HG03039 (cell line): ENCODE measurements at regions not wholly inside any gene's neighbourhood (a gene's known extent, or its start where the extent isn't known, plus 50 kb on each side); places are given as distances from the start of the nearest gene placed in this dataset.

Experiments
- ATAC-seq: cut with Tn5 transposase; IDR thresholded peaks from one replicate; pipeline ENCODE4 v1.9.1; 2021; ENCODE audit warnings: mild to moderate bottlenecking, moderate library complexity; ENCODE audit not compliant: unreplicated experiment

GRCh38 chr2:143968360-143968759 lies 551.6 kb downstream of the ZEB2 start:
- ATAC-seq, result no peak

- ATAC-seq, result no peak
These were observed 554.3 kb downstream of the ZEB2 start for GRCh38 chr2:143965493-143966164.

GRCh38 chr2:143964891-143965290 lies 555.0 kb downstream of the ZEB2 start:
- ATAC-seq, result no peak

- no peak for ATAC-seq
These were observed 559.7 kb downstream of the ZEB2 start for GRCh38 chr2:143960177-143960576.

- ATAC-seq, result no peak
These were observed 562.6 kb downstream of the ZEB2 start for GRCh38 chr2:143957321-143957720.

GRCh38 chr2:143955401-143956065 lies 564.4 kb downstream of the ZEB2 start:
- no peak for ATAC-seq

- no peak for ATAC-seq
These were observed 565.1 kb downstream of the ZEB2 start for GRCh38 chr2:143954844-143955243.

GRCh38 chr2:143954186-143954585 lies 565.7 kb downstream of the ZEB2 start:
- no peak for ATAC-seq

GRCh38 chr2:143953451-143954030 lies 566.4 kb downstream of the ZEB2 start:
- no peak for ATAC-seq

GRCh38 chr2:143952536-143952935 lies 567.4 kb downstream of the ZEB2 start:
- ATAC-seq, result no peak

GRCh38 chr2:143950704-143951103 lies 569.2 kb downstream of the ZEB2 start:
- ATAC-seq, result no peak

GRCh38 chr2:143949121-143949848 lies 570.6 kb downstream of the ZEB2 start:
- ATAC-seq, result no peak

GRCh38 chr2:143948710-143949109 lies 571.2 kb downstream of the ZEB2 start:
- ATAC-seq, result no peak

GRCh38 chr2:143946436-143947391 lies 573.2 kb downstream of the ZEB2 start:
- ATAC-seq, result no peak

GRCh38 chr2:143942486-143942885 lies 577.4 kb downstream of the ZEB2 start:
- ATAC-seq, result no peak

- ATAC-seq, result no peak
These were observed 579.2 kb downstream of the ZEB2 start for GRCh38 chr2:143940720-143941119.

GRCh38 chr2:143939626-143940330 lies 580.1 kb downstream of the ZEB2 start:
- ATAC-seq, result no peak

GRCh38 chr2:143937723-143938350 lies 582.1 kb downstream of the ZEB2 start:
- no peak for ATAC-seq
